Esophagus (tissue), 2 donors: ENCODE measurements at regions not wholly inside any gene's neighbourhood (a gene's known extent, or its start where the extent isn't known, plus 50 kb on each side); places are given as distances from the start of the nearest gene placed in this dataset.

ENCODE experiments used
- H3K27ac ChIP-seq, 2 donors: one replicate each; pipeline ENCODE4 v1.5.1; 2013; ENCODE audit warnings: low read depth in 2 of 2, mild to moderate bottlenecking in 2 of 2, inconsistent platforms in 1 of 2, low read length in 1 of 2, moderate library complexity in 1 of 2
- H3K27me3 ChIP-seq, 2 donors: one replicate each; pipeline ENCODE4 v1.6.1; 2013; ENCODE audit warnings: low read length in 2 of 2, control low read depth in 1 of 2, mild to moderate bottlenecking in 1 of 2; ENCODE audit not compliant: insufficient read depth in 2 of 2, control insufficient read depth in 1 of 2
- H3K36me3 ChIP-seq, 2 donors: one replicate each; pipeline ENCODE4 v1.6.1; 2013; ENCODE audit warnings: low read length in 1 of 2; ENCODE audit not compliant: control insufficient read depth in 2 of 2, insufficient read depth in 2 of 2
- H3K4me1 ChIP-seq, 2 donors: one replicate each; pipeline ENCODE4 v1.6.1; 2013; ENCODE audit warnings: low read length in 1 of 2; ENCODE audit not compliant: control insufficient read depth in 2 of 2, insufficient read depth in 2 of 2
- H3K4me3 ChIP-seq, 2 donors: one replicate each; pipeline ENCODE4 v1.5.1; 2013; ENCODE audit warnings: low read length in 2 of 2, mild to moderate bottlenecking in 2 of 2, low read depth in 1 of 2, moderate library complexity in 1 of 2
- H3K9me3 ChIP-seq, 2 donors: one replicate each; pipeline ENCODE4 v1.6.1; 2013; ENCODE audit warnings: mild to moderate bottlenecking in 2 of 2, low read depth in 1 of 2, low read length in 1 of 2, moderate library complexity in 1 of 2; ENCODE audit not compliant: control insufficient read depth in 2 of 2, insufficient read depth in 1 of 2
- WGBS, 2 donors: extraction: QIAGEN DNeasy Blood & Tissue Kit; methylation state at CpG; one replicate each; pipeline ENCODE4 v1.1.7; 2013; 5-methylcytosine and 5-hydroxymethylcytosine counted together
- donor health status: healthy with polysubstance abuse.
- donor health status: Bipolar disorder and iron deficiency.

- WGBS, 2 donors = 77 to 82% methylated on average over 2 of the region's 2 CpGs
- Histone ChIP-seq H3K4me3 (no peak overlapping the region), H3K9me3 (no peaks in the 10 kb centered on the region), H3K4me1 (peaks cover 2 to 5% of the 10 kb centered on the region in 2 donors), H3K27ac (no peak overlapping the region), H3K36me3 (no peaks in the 10 kb centered on the region), H3K27me3 (no peaks in the 10 kb centered on the region)
Measured at GRCh38 chr6:159118924-159119323, 50.3 kb upstream of the FNDC1 start.

- WGBS, 2 donors = 66 to 67% methylated on average over 5 of the region's 5 CpGs
- Histone ChIP-seq H3K27ac (peak overlapping the region in 1 of 2 donors; percentile 11), H3K4me3 (no peak overlapping the region), H3K4me1 (peaks cover 2 to 5% of the 10 kb centered on the region in 2 donors), H3K9me3 (no peaks in the 10 kb centered on the region), H3K36me3 (no peaks in the 10 kb centered on the region), H3K27me3 (no peaks in the 10 kb centered on the region)
Measured at GRCh38 chr6:159117563-159117962, 51.6 kb upstream of the FNDC1 start.

GRCh38 chr6:159117046-159117445 is 52.2 kb upstream of the FNDC1 start:
- no peaks in the 10 kb centered on the region for H3K27me3 ChIP-seq
- H3K4me3 ChIP-seq = no peak overlapping the region
- H3K9me3 ChIP-seq = no peaks in the 10 kb centered on the region
- no peak overlapping the region for H3K27ac ChIP-seq
- no peaks in the 10 kb centered on the region for H3K36me3 ChIP-seq
- 32 to 40% methylated on average over 3 of the region's 3 CpGs for WGBS, 2 donors
- peaks cover 2 to 5% of the 10 kb centered on the region in 2 donors for H3K4me1 ChIP-seq

GRCh38 chr6:159116343-159116742 is 52.9 kb upstream of the FNDC1 start:
- WGBS, 2 donors = 60 to 67% methylated on average over 5 of the region's 5 CpGs
- Histone ChIP-seq H3K4me3 (no peak overlapping the region), H3K9me3 (no peaks in the 10 kb centered on the region), H3K36me3 (no peaks in the 10 kb centered on the region), H3K27me3 (no peaks in the 10 kb centered on the region), H3K27ac (no peak overlapping the region), H3K4me1 (peaks cover 2 to 5% of the 10 kb centered on the region in 2 donors)

GRCh38 chr6:159114569-159114968 is 54.6 kb upstream of the FNDC1 start:
- no peak overlapping the region for H3K4me3 ChIP-seq
- WGBS, 2 donors = 79 to 81% methylated on average over 3 of the region's 3 CpGs
- no peaks in the 10 kb centered on the region for H3K9me3 ChIP-seq
- H3K36me3 ChIP-seq = no peaks in the 10 kb centered on the region
- no peaks in the 10 kb centered on the region for H3K27me3 ChIP-seq
- H3K27ac ChIP-seq = no peak overlapping the region
- peaks cover 4 to 5% of the 10 kb centered on the region in 2 donors for H3K4me1 ChIP-seq

GRCh38 chr6:159113223-159113622 is 56.0 kb upstream of the FNDC1 start:
- Histone ChIP-seq H3K36me3 (no peaks in the 10 kb centered on the region), H3K27ac (no peak overlapping the region), H3K9me3 (no peaks in the 10 kb centered on the region), H3K4me3 (no peak overlapping the region), H3K4me1 (peaks cover 4 to 5% of the 10 kb centered on the region in 2 donors), H3K27me3 (no peaks in the 10 kb centered on the region)
- 93 to 96% methylated on average over 10 of the region's 10 CpGs for WGBS, 2 donors

- Histone ChIP-seq H3K27me3 (no peaks in the 10 kb centered on the region), H3K36me3 (no peaks in the 10 kb centered on the region), H3K9me3 (no peaks in the 10 kb centered on the region), H3K4me3 (no peak overlapping the region), H3K4me1 (peaks cover 3% of the 10 kb centered on the region in 2 donors), H3K27ac (no peak overlapping the region)
- WGBS, 2 donors = 86 to 90% methylated on average over 9 of the region's 9 CpGs
Measured at GRCh38 chr6:159112714-159113113, 56.5 kb upstream of the FNDC1 start.

GRCh38 chr6:159110748-159111147 is 58.5 kb upstream of the FNDC1 start:
- H3K4me3 ChIP-seq = no peak overlapping the region
- no peaks in the 10 kb centered on the region for H3K36me3 ChIP-seq
- peaks cover 0 to 3% of the 10 kb centered on the region in 2 donors for H3K4me1 ChIP-seq
- no peaks in the 10 kb centered on the region for H3K9me3 ChIP-seq
- H3K27me3 ChIP-seq = no peaks in the 10 kb centered on the region
- H3K27ac ChIP-seq = no peak overlapping the region

- no peaks in the 10 kb centered on the region for H3K36me3 ChIP-seq
- no peaks in the 10 kb centered on the region for H3K27me3 ChIP-seq
- no peak overlapping the region for H3K27ac ChIP-seq
- WGBS, 2 donors = 31 to 43% methylated on average over 3 of the region's 3 CpGs
- H3K4me3 ChIP-seq = no peak overlapping the region
- H3K9me3 ChIP-seq = no peaks in the 10 kb centered on the region
- peaks cover 0 to 3% of the 10 kb centered on the region in 2 donors for H3K4me1 ChIP-seq
Measured at GRCh38 chr6:159110013-159110412, 59.2 kb upstream of the FNDC1 start.

- no peak overlapping the region for H3K4me3 ChIP-seq
- peaks cover 2 to 3% of the 10 kb centered on the region in 2 donors for H3K4me1 ChIP-seq
- H3K27me3 ChIP-seq = no peaks in the 10 kb centered on the region
- no peaks in the 10 kb centered on the region for H3K9me3 ChIP-seq
- H3K27ac ChIP-seq = no peak overlapping the region
- no peaks in the 10 kb centered on the region for H3K36me3 ChIP-seq
- 51 to 53% methylated on average over 1 of the region's 1 CpG for WGBS, 2 donors
Measured at GRCh38 chr6:159109391-159109790, 59.8 kb upstream of the FNDC1 start.
